SK-N-MC (cell line): ENCODE measurements at regions not wholly inside any gene's neighbourhood (a gene's known extent, or its start where the extent isn't known, plus 50 kb on each side); places are given as distances from the start of the nearest gene placed in this dataset.

Source experiments
- EZH2 ChIP-seq: fragments of 200-600 bp; sonication (generic); IDR thresholded peaks from one replicate; pipeline ENCODE4 v1.6.1; 2017; ENCODE audit warnings: antibody characterized with exemption
- POLR2AphosphoS5 ChIP-seq: IDR thresholded peaks from 2 replicates; pipeline ENCODE4 v1.6.1; 2012; ENCODE audit warnings: mild to moderate bottlenecking, low read depth, low read length, borderline replicate concordance

- TF ChIP-seq EZH2 (no peak), POLR2AphosphoS5 (no peak)
These were observed 714.7 kb upstream of the TENM4 start for GRCh38 chr11:80155412-80156017.
